Panc1 (cell line): ENCODE measurements at regions not wholly inside any gene's neighbourhood (a gene's known extent, or its start where the extent isn't known, plus 50 kb on each side); places are given as distances from the start of the nearest gene placed in this dataset.

ENCODE experiments used
- ATAC-seq: fragments of 200-7000 bp; cut with Tn5 transposase; 2 replicates; pipeline ENCODE4 v1.9.1; 2020; ENCODE audit warnings: mild to moderate bottlenecking, moderate library complexity
- BruUV-seq: library from RNA; stranded (reverse); fragments of 400-500 nt; replicated peaks from 2 replicates; lab custom pipeline; 2021; lab: Mats Ljungman, UMichigan
- CTCF ChIA-PET: fragments of 300-600 bp; sonication (Branson Sonifier 250); formaldehyde crosslinking; loops from one replicate; lab custom pipeline; 2022; ENCODE audit warnings: antibody characterized with exemption; lab: Charles Lee
- POLR2A ChIA-PET: fragments of 300-600 bp; sonication (Branson Sonifier 250); formaldehyde crosslinking; loops from one replicate; lab custom pipeline; 2022; ENCODE audit warnings: antibody characterized with exemption; lab: Charles Lee
- DNase-seq: peaks from one replicate; pipeline ENCODE4 v3.0.0-alpha.2; 2010; ENCODE audit warnings: low read depth, low spot score
- H3K27ac ChIP-seq: 2 replicates; pipeline ENCODE4 v1.5.1; 2011; ENCODE audit warnings: mild to moderate bottlenecking, low read length, inconsistent platforms
- H3K27me3 ChIP-seq: fragments of 200-500 bp; sonication (Bioruptor generic); 2 replicates; pipeline ENCODE4 v1.6.0; 2014; ENCODE audit warnings: low read length, inconsistent platforms; ENCODE audit not compliant: control insufficient read depth, insufficient read depth
- H3K36me3 ChIP-seq: fragments of 200-500 bp; sonication (Bioruptor generic); 2 replicates; pipeline ENCODE4 v1.5.1; 2014; ENCODE audit warnings: inconsistent platforms, mild to moderate bottlenecking, low read length, moderate library complexity; ENCODE audit not compliant: control insufficient read depth, insufficient read depth
- H3K4me1 ChIP-seq: 2 replicates; pipeline ENCODE4 v1.5.1; 2011; ENCODE audit warnings: inconsistent platforms, mild to moderate bottlenecking, low read length, moderate library complexity; ENCODE audit not compliant: control insufficient read depth, insufficient read depth
- H3K4me3 ChIP-seq, 2 experiments: 2 replicates each; pipeline ENCODE4 v1.5.1; 2011 to 2012; ENCODE audit warnings: low read depth in 2 of 2, low read length in 2 of 2, mild to moderate bottlenecking in 2 of 2, inconsistent platforms in 1 of 2, moderate library complexity in 1 of 2
- H3K9me3 ChIP-seq: fragments of 200-500 bp; sonication (Bioruptor generic); 2 replicates; pipeline ENCODE4 v1.5.1; 2014; ENCODE audit warnings: low read depth, mild to moderate bottlenecking, inconsistent platforms, low read length, moderate library complexity; ENCODE audit not compliant: control insufficient read depth, insufficient read depth
- CTCF ChIP-seq: fragments of 450-650 bp; IDR thresholded peaks from 2 replicates; pipeline ENCODE4 v1.5.1; 2017; ENCODE audit warnings: mild to moderate bottlenecking
- POLR2AphosphoS5 ChIP-seq: IDR thresholded peaks from 2 replicates; pipeline ENCODE4 v1.6.1; 2012; ENCODE audit warnings: mild to moderate bottlenecking, low read depth, low read length, moderate library complexity
- REST ChIP-seq, 2 experiments: IDR thresholded peaks; 2 replicates each; pipeline ENCODE4 v1.6.1; 2011 to 2012; ENCODE audit warnings: low read depth in 2 of 2, control low read depth in 1 of 2, low read length in 1 of 2, mild to moderate bottlenecking in 1 of 2, moderate library complexity in 1 of 2; ENCODE audit not compliant: insufficient read depth in 1 of 2
- SIN3A ChIP-seq: IDR thresholded peaks from 2 replicates; pipeline ENCODE4 v1.6.1; 2012; ENCODE audit warnings: low read depth, mild to moderate bottlenecking, low read length, moderate library complexity, borderline replicate concordance; ENCODE audit not compliant: insufficient read depth
- TCF7L2 ChIP-seq: IDR thresholded peaks from 2 replicates; pipeline ENCODE4 v1.6.1; 2011; ENCODE audit warnings: mild to moderate bottlenecking, low read depth, low read length, inconsistent platforms
- in situ Hi-C: cut with HindIII; loops from 2 replicates; pipeline ENCODE4 v1.10.0; 2016; ENCODE audit warnings: low sequenced_read_pairs, low pct_unique_long_range_greater_than_20kb
- intact Hi-C: fragments of 100-400 bp; cut with micrococcal nuclease; formaldehyde crosslinking; loops from one replicate; pipeline ENCODE4 v1.10.0; 2022; ENCODE audit not compliant: unreplicated experiment

GRCh38 chr2:67856866-67857265 is 205.9 kb downstream of the C1D start:
- CTCF ChIA-PET: no interaction called here
- POLR2A ChIA-PET: no interaction called here
- H3K27me3 ChIP-seq: peaks cover 4% of the 10 kb centered on the region; the same call in 1 of the 2 replicates
- DNase-seq (no peak), ATAC-seq (no peak)
- BruUV-seq: no TSS peak
- H3K4me1 ChIP-seq: no peaks in the 10 kb centered on the region
- TF ChIP-seq SIN3A (no peak), CTCF (no peak), TCF7L2 (no peak), REST (IDR thresholded peaks at IDR 0.05; ENCODE audit: insufficient read depth in 1 of 2, low read depth in 2 of 2, low read length in 1 of 2) (no peak), POLR2AphosphoS5 (no peak)
- in situ Hi-C loops: no loop called here
- no peaks in the 10 kb centered on the region for H3K36me3 ChIP-seq
- H3K27ac ChIP-seq: no peak overlapping the region
- H3K4me3 ChIP-seq: no peak overlapping the region
- no peaks in the 10 kb centered on the region for H3K9me3 ChIP-seq
- intact Hi-C loops: no loop called here

GRCh38 chr2:67857836-67858235 is 205.0 kb downstream of the C1D start:
- no peak for DNase-seq
- no peak overlapping the region for H3K27ac ChIP-seq
- no peak for TF ChIP-seq CTCF
- H3K9me3 ChIP-seq: no peaks in the 10 kb centered on the region
- ATAC-seq: no peak
- BruUV-seq: no TSS peak
- no peaks in the 10 kb centered on the region for H3K36me3 ChIP-seq
- intact Hi-C loops (no loop called here), in situ Hi-C loops (no loop called here)
- ChIA-PET POLR2A (no interaction called here), CTCF (no interaction called here)
- peaks cover 4% of the 10 kb centered on the region; the same call in 1 of the 2 replicates for H3K27me3 ChIP-seq
- no peaks in the 10 kb centered on the region for H3K4me1 ChIP-seq
- H3K4me3 ChIP-seq: no peak overlapping the region

GRCh38 chr2:67858886-67859285 is 203.9 kb downstream of the C1D start:
- ATAC-seq: no peak
- intact Hi-C loops: no loop called here
- CTCF ChIA-PET: no interaction called here
- Histone ChIP-seq H3K9me3 (no peaks in the 10 kb centered on the region), H3K4me3 (no peak overlapping the region), H3K4me1 (no peaks in the 10 kb centered on the region), H3K27ac (no peak overlapping the region), H3K36me3 (no peaks in the 10 kb centered on the region), H3K27me3 (peaks cover 4% of the 10 kb centered on the region; the same call in 1 of the 2 replicates)
- no TSS peak for BruUV-seq
- POLR2A ChIA-PET: no interaction called here
- DNase-seq: no peak
- in situ Hi-C loops: no loop called here
- TF ChIP-seq REST (IDR thresholded peaks at IDR 0.05; ENCODE audit: insufficient read depth in 1 of 2, low read depth in 2 of 2, low read length in 1 of 2) (no peak), SIN3A (no peak), POLR2AphosphoS5 (no peak), CTCF (no peak), TCF7L2 (no peak)
